Psoas muscle (tissue), 7 donors: ENCODE measurements at regions not wholly inside any gene's neighbourhood (a gene's known extent, or its start where the extent isn't known, plus 50 kb on each side); places are given as distances from the start of the nearest gene placed in this dataset.

ENCODE experiments used
- ATAC-seq, 4 donors: fragments of 200-7000 bp; cut with Tn5 transposase; one replicate each; pipeline ENCODE4 v1.9.1; 2020; ENCODE audit warnings: moderate library complexity in 3 of 4, mild to moderate bottlenecking in 2 of 4
- DNase-seq, 2 donors: peaks; one replicate each; pipeline ENCODE4 v3.0.0-alpha.2; 2020
- H3K27ac ChIP-seq: fragments of 200-600 bp; one replicate; pipeline ENCODE4 v1.8.0; 2022
- H3K27me3 ChIP-seq, 3 donors: fragments of 200-600 bp in 1 of 3; one replicate each; pipeline versions ENCODE4 v1.6.1 to v1.8.0; 2013 to 2022; ENCODE audit warnings: low read length in 2 of 3, mild to moderate bottlenecking in 2 of 3, moderate library complexity in 1 of 3; ENCODE audit not compliant: insufficient read depth in 3 of 3
- H3K36me3 ChIP-seq, 2 donors: fragments of 200-600 bp in 1 of 2; one replicate each; pipeline versions ENCODE4 v1.6.1 to v1.8.0; 2013 to 2022; ENCODE audit warnings: low read depth in 1 of 2, mild to moderate bottlenecking in 1 of 2, moderate library complexity in 1 of 2; ENCODE audit not compliant: insufficient read depth in 1 of 2
- H3K4me1 ChIP-seq: fragments of 200-600 bp; one replicate; pipeline ENCODE4 v1.8.0; 2022
- H3K4me3 ChIP-seq: fragments of 200-600 bp; one replicate; pipeline ENCODE4 v1.8.0; 2022; ENCODE audit warnings: mild to moderate bottlenecking
- H3K9me3 ChIP-seq: fragments of 200-600 bp; one replicate; pipeline ENCODE4 v1.8.0; 2022
- CTCF ChIP-seq: fragments of 200-600 bp; IDR thresholded peaks from one replicate; pipeline ENCODE4 v1.8.0; 2022; ENCODE audit warnings: antibody characterized with exemption
- WGBS, 3 donors: extraction: QIAGEN DNeasy Blood & Tissue Kit; methylation state at CpG; one replicate each; pipeline versions ENCODE4 v1.1.6 to v1.1.7; 2013; 5-methylcytosine and 5-hydroxymethylcytosine counted together
- intact Hi-C, 2 donors: fragments of 100-400 bp; cut with DNase I; formaldehyde crosslinking; loops; one replicate each; pipeline versions ENCODE4 v1.11.0 to v1.14.2; 2022
- donor health status: healthy with polysubstance abuse.
- donor health status: DM: no; HTN: no; CAD: no; lungs with moderate emphysema.
- donor health status: Bipolar disorder and iron deficiency.
- donor health status: healthy.
- donor health status: DM: yes; HTN: yes; CAD: no.
- donor health status: DM: no; HTN: no; CAD: no.
- donor health status: DM: yes; HTN: yes; CAD: no.

GRCh38 chr6:155595284-155595683 is 139.6 kb upstream of the NOX3 start:
- intact Hi-C loops = no loop called here
- no peak for ATAC-seq
- no peaks in the 10 kb centered on the region for H3K9me3 ChIP-seq
- H3K36me3 ChIP-seq = no peaks in the 10 kb centered on the region
- DNase-seq = no peak
- no peaks in the 10 kb centered on the region for H3K27me3 ChIP-seq
- no peak overlapping the region for H3K4me3 ChIP-seq
- no peak overlapping the region for H3K27ac ChIP-seq
- no peak for TF ChIP-seq CTCF
- no peaks in the 10 kb centered on the region for H3K4me1 ChIP-seq

GRCh38 chr6:155591741-155592140 is 136.1 kb upstream of the NOX3 start:
- H3K4me3 ChIP-seq = no peak overlapping the region
- intact Hi-C loops = no loop called here
- no peaks in the 10 kb centered on the region for H3K4me1 ChIP-seq
- TF ChIP-seq CTCF = no peak
- H3K9me3 ChIP-seq = peaks cover 4% of the 10 kb centered on the region
- ATAC-seq = no peak
- WGBS, 3 donors = 94% methylated on average over 1 of the region's 1 CpG
- no peaks in the 10 kb centered on the region for H3K36me3 ChIP-seq
- no peaks in the 10 kb centered on the region for H3K27me3 ChIP-seq
- no peak for DNase-seq
- no peak overlapping the region for H3K27ac ChIP-seq

GRCh38 chr6:155589190-155589589 is 133.6 kb upstream of the NOX3 start:
- Histone ChIP-seq H3K27ac (no peak overlapping the region), H3K36me3 (no peaks in the 10 kb centered on the region), H3K9me3 (peaks cover 4% of the 10 kb centered on the region), H3K4me1 (no peaks in the 10 kb centered on the region), H3K4me3 (no peak overlapping the region), H3K27me3 (no peaks in the 10 kb centered on the region)
- ATAC-seq = no peak
- no peak for TF ChIP-seq CTCF
- DNase-seq = no peak
- WGBS, 3 donors = 82 to 87% (median 84%) methylated on average over 2 of the region's 2 CpGs
- intact Hi-C loops = no loop called here

- WGBS, 3 donors = 74 to 100% (median 82%) methylated on average over 1 of the region's 1 CpG
- Histone ChIP-seq H3K9me3 (peaks cover 4% of the 10 kb centered on the region), H3K36me3 (no peaks in the 10 kb centered on the region), H3K4me1 (no peaks in the 10 kb centered on the region), H3K27ac (no peak overlapping the region), H3K4me3 (no peak overlapping the region), H3K27me3 (no peaks in the 10 kb centered on the region)
- TF ChIP-seq CTCF = no peak
- intact Hi-C loops = no loop called here
- ATAC-seq (no peak), DNase-seq (no peak)
Observed at GRCh38 chr6:155587817-155588216, 132.2 kb upstream of the NOX3 start.

- no peak for TF ChIP-seq CTCF
- Histone ChIP-seq H3K4me3 (no peak overlapping the region), H3K4me1 (no peaks in the 10 kb centered on the region), H3K36me3 (no peaks in the 10 kb centered on the region), H3K27me3 (no peaks in the 10 kb centered on the region), H3K27ac (no peak overlapping the region), H3K9me3 (peaks cover 4% of the 10 kb centered on the region)
- no peak for ATAC-seq
- intact Hi-C loops = no loop called here
- no peak for DNase-seq
- WGBS, 3 donors = 90 to 97% (median 94%) methylated on average over 1 of the region's 1 CpG
Observed at GRCh38 chr6:155586090-155586489, 130.5 kb upstream of the NOX3 start.
